MCF 10A (cell line): ENCODE measurements at regions not wholly inside any gene's neighbourhood (a gene's known extent, or its start where the extent isn't known, plus 50 kb on each side); places are given as distances from the start of the nearest gene placed in this dataset.
A peak's percentile ranks its signal among the peaks of the same experiment; 100 is the strongest.

Experiments
- BruUV-seq: library from RNA; stranded (reverse); fragments of 400-500 nt; replicated peaks from 2 replicates; lab custom pipeline; 2021; lab: Mats Ljungman, UMichigan
- CTCF ChIA-PET: fragments of 300-600 bp; sonication (Branson Sonifier 250); formaldehyde crosslinking; extraction: SDS; loops from one replicate; lab custom pipeline; 2021; ENCODE audit warnings: antibody characterized with exemption, inconsistent platforms; lab: Yijun Ruan, JAX
- POLR2A ChIA-PET: fragments of 300-600, 350-650 bp; sonication (Branson Sonifier 250); formaldehyde crosslinking; extraction: SDS; loops from one replicate; lab custom pipeline; 2020; ENCODE audit warnings: antibody characterized with exemption, inconsistent platforms; lab: Yijun Ruan, JAX
- DNase-seq: peaks from one replicate; pipeline ENCODE4 v3.0.0-alpha.2; 2018; ENCODE audit not compliant: unreplicated experiment
- H3K27ac Mint-ChIP-seq: one replicate; pipeline ENCODE4 v1.8.0; 2022; ENCODE audit warnings: mild to moderate bottlenecking, low read depth, mixed read lengths; ENCODE audit not compliant: unreplicated experiment
- H3K27me3 Mint-ChIP-seq: one replicate; pipeline ENCODE4 v1.8.0; 2022; ENCODE audit warnings: mixed read lengths; ENCODE audit not compliant: insufficient read depth, unreplicated experiment
- H3K36me3 Mint-ChIP-seq: one replicate; pipeline ENCODE4 v1.8.0; 2022; ENCODE audit warnings: mild to moderate bottlenecking, moderate library complexity, mixed read lengths; ENCODE audit not compliant: insufficient read depth, unreplicated experiment
- H3K4me1 Mint-ChIP-seq: one replicate; pipeline ENCODE4 v1.8.0; 2022; ENCODE audit warnings: mixed read lengths; ENCODE audit not compliant: insufficient read depth, unreplicated experiment
- H3K4me3 Mint-ChIP-seq: one replicate; pipeline ENCODE4 v1.8.0; 2022; ENCODE audit warnings: mild to moderate bottlenecking, moderate library complexity, mixed read lengths; ENCODE audit not compliant: unreplicated experiment
- H3K9me3 Mint-ChIP-seq: one replicate; pipeline ENCODE4 v1.8.0; 2022; ENCODE audit warnings: mixed read lengths; ENCODE audit not compliant: unreplicated experiment
- intact Hi-C: fragments of 100-400 bp; cut with micrococcal nuclease; formaldehyde crosslinking; loops from 2 replicates; pipeline ENCODE4 v1.14.1; 2022
- TF ChIP-seq, protein P1 (sequence below): fragments of 200-600 bp; IDR thresholded peaks from one replicate; pipeline ENCODE4 v1.8.0; 2022; ENCODE audit warnings: antibody characterized with exemption, mild to moderate bottlenecking; ENCODE audit not compliant: unreplicated experiment

DNA sequence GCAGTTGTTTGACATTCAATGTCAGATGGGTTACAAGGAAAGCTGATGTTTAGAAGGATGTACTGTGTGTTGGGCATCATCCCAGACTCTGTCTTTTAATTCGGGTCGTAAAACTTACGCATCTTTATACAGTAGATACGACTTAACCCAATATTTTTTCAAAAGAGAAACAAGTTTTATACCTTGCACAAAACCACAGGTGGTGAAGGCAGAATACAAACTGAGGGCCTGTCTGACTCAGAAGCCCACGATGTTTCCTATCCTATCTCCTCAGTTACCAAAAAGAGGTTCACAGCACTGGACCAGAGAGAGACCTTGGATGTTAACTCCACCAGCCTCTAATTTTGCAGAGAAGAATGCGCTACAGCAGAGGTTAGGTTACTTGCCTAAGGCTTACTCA is 477.0 kb downstream of the FOXO1 start:
- peaks cover 24% of the 10 kb centered on the region for H3K4me1 Mint-ChIP-seq
- BruUV-seq: no TSS peak
- ChIA-PET POLR2A (interaction anchor here (0.7 to 4.0 kb wide), 12 partner anchors 10 to 129 kb away, joined by 3 to 23 read pairs (median 6); no protein-coding TSS in a partner anchor), CTCF (interaction anchor here (0.7 to 2.0 kb wide), 3 partner anchors 12 to 40 kb away, joined by 3 to 4 read pairs (median 3); no protein-coding TSS in a partner anchor)
- intact Hi-C loops: no loop called here
- DNase-seq: no peak
- H3K27ac Mint-ChIP-seq: peak overlapping the region; percentile 70
- no peaks in the 10 kb centered on the region for H3K27me3 Mint-ChIP-seq
- H3K9me3 Mint-ChIP-seq: no peaks in the 10 kb centered on the region
- TF ChIP-seq, protein P1, sequence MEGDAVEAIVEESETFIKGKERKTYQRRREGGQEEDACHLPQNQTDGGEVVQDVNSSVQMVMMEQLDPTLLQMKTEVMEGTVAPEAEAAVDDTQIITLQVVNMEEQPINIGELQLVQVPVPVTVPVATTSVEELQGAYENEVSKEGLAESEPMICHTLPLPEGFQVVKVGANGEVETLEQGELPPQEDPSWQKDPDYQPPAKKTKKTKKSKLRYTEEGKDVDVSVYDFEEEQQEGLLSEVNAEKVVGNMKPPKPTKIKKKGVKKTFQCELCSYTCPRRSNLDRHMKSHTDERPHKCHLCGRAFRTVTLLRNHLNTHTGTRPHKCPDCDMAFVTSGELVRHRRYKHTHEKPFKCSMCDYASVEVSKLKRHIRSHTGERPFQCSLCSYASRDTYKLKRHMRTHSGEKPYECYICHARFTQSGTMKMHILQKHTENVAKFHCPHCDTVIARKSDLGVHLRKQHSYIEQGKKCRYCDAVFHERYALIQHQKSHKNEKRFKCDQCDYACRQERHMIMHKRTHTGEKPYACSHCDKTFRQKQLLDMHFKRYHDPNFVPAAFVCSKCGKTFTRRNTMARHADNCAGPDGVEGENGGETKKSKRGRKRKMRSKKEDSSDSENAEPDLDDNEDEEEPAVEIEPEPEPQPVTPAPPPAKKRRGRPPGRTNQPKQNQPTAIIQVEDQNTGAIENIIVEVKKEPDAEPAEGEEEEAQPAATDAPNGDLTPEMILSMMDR: no peak
- H3K4me3 Mint-ChIP-seq: no peak overlapping the region
- peaks cover 16% of the 10 kb centered on the region for H3K36me3 Mint-ChIP-seq

DNA sequence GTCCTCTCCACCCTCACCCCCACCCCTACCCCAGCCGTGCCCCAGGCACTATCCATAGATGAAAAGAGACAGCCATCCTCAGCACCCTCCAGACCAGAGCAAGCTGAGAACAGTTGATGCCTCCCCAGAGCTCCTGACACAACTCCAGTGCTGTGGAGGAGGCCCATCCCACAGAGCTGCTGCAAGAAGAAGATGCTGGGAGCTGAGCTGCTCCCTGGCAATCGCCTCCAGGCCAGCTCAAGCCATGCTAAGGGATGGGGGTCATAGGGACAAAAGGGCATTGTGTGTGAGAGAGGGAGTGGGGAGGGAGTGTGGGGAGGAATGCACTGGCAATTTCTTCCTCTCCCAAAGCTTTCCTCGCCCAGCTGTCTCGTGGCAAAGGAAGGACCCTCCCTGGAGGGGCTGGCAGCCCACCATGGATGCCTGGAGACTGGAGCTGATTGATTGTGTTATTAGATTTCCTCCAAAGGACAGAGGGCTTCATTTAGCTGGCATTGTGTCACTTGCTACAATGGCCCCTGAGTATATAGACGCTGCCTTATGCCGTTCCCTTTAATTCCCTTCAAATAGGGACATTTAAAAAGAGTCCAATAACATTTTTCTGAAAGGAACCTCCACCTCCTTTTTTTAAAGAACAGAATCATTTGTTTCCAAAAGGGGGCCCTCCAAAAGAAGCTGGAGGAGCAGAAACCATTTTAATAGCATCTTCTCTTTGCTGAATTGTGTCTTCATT is 476.4 kb downstream of the FOXO1 start:
- TF ChIP-seq, protein P1: no peak
- intact Hi-C loops: no loop called here
- CTCF ChIA-PET: interaction anchor here (0.6 to 2.0 kb wide), 9 partner anchors 9 to 492 kb away, joined by 3 to 4 read pairs (median 3); no protein-coding TSS in a partner anchor

DNA sequence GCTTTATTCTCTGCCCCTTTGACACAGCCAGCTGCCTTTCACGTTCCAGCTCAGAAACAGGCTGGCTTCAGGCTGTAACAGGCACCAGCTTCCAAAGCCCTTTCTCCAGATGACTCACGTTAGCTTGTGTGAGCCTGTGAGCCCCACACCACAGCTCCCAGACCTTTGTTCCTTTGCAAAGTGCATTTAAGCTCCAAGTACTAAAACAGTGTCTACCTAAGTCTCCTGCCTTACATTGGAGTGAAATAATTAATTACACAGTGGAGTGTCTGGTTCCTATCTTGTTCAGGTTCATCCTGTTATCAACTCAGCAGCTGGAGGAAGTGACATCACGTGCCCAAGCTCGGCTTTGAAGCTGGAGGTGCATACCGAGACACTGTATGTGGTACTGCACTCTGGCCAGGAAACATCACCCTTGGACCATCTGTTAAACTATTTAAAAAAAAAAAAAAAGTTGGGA is 475.8 kb downstream of the FOXO1 start:
- peaks cover 23% of the 10 kb centered on the region for H3K4me1 Mint-ChIP-seq
- ChIA-PET POLR2A (interaction anchor here (0.5 to 4.0 kb wide), 23 partner anchors 8 to 730 kb away, joined by 3 to 23 read pairs (median 5); no protein-coding TSS in a partner anchor), CTCF (interaction anchor here (0.6 to 2.0 kb wide), 8 partner anchors 9 to 492 kb away, joined by 3 to 4 read pairs (median 3); no protein-coding TSS in a partner anchor)
- peak; percentile 78 for DNase-seq
- intact Hi-C loops: no loop called here
- peak overlapping the region; percentile 70 for H3K27ac Mint-ChIP-seq
- H3K27me3 Mint-ChIP-seq: no peaks in the 10 kb centered on the region
- H3K4me3 Mint-ChIP-seq: peak overlapping the region; percentile 10
- TF ChIP-seq, protein P1: no peak
- no TSS peak for BruUV-seq
- H3K9me3 Mint-ChIP-seq: no peaks in the 10 kb centered on the region
- H3K36me3 Mint-ChIP-seq: peaks cover 16% of the 10 kb centered on the region

More for the DNA sequence above, 476.4 kb downstream of the FOXO1 start:
- H3K9me3 Mint-ChIP-seq: no peaks in the 10 kb centered on the region
- H3K27ac Mint-ChIP-seq: peak overlapping the region; percentile 70
- no peak for DNase-seq
- no peaks in the 10 kb centered on the region for H3K27me3 Mint-ChIP-seq
- no TSS peak for BruUV-seq
- peaks cover 23% of the 10 kb centered on the region for H3K4me1 Mint-ChIP-seq
- peak overlapping the region; percentile 10 for H3K4me3 Mint-ChIP-seq
- POLR2A ChIA-PET: interaction anchor here (0.5 to 4.0 kb wide), 24 partner anchors 8 to 372 kb away, joined by 3 to 23 read pairs (median 5); no protein-coding TSS in a partner anchor
- peaks cover 16% of the 10 kb centered on the region for H3K36me3 Mint-ChIP-seq
